Thyroid gland (tissue), 4 donors: ENCODE measurements at regions not wholly inside any gene's neighbourhood (a gene's known extent, or its start where the extent isn't known, plus 50 kb on each side); places are given as distances from the start of the nearest gene placed in this dataset.

ENCODE experiments used
- DNase-seq, 2 donors: peaks; one replicate each; pipeline ENCODE4 v3.0.0-alpha.2; 2019
- H3K27ac ChIP-seq, 3 donors: fragments of 200-600 bp; sonication (generic); 1 replicate in 2 of 3; 2 replicates in 1 of 3; pipeline ENCODE4 v1.5.1; 2016 to 2019; ENCODE audit warnings: mild to moderate bottlenecking in 1 of 3, moderate library complexity in 1 of 3
- H3K27me3 ChIP-seq: fragments of 200-600 bp; sonication (generic); one replicate; pipeline ENCODE4 v1.5.1; 2019
- H3K36me3 ChIP-seq, 2 donors: fragments of 200-600 bp; sonication (generic); one replicate each; pipeline ENCODE4 v1.5.1; 2016 to 2019
- H3K4me1 ChIP-seq, 2 donors: fragments of 200-600 bp; sonication (generic); one replicate each; pipeline ENCODE4 v1.5.1; 2017 to 2019
- H3K4me3 ChIP-seq, 3 donors: fragments of 200-600 bp; sonication (generic); replicated peaks in 1 of 3; 1 replicate in 2 of 3; 2 replicates in 1 of 3; pipeline ENCODE4 v1.5.1; 2016; ENCODE audit warnings: mild to moderate bottlenecking in 1 of 3
- H3K9me3 ChIP-seq: fragments of 200-600 bp; sonication (generic); one replicate; pipeline ENCODE4 v1.5.1; 2017
- POLR2A ChIP-seq, 2 donors: fragments of 450-650 bp; IDR thresholded peaks; one replicate each; pipeline ENCODE4 v1.6.1; 2017; ENCODE audit warnings: antibody characterized with exemption in 2 of 2, mild to moderate bottlenecking in 2 of 2, moderate library complexity in 1 of 2
- WGBS, 2 donors: methylation state at CpG; one replicate each; pipeline ENCODE4 v1.1.5; 2017; 5-methylcytosine and 5-hydroxymethylcytosine counted together
- intact Hi-C: fragments of 100-400 bp; cut with DNase I; formaldehyde crosslinking; loops from one replicate; pipeline ENCODE4 v1.15.1; 2023
- TF ChIP-seq, protein P1 (sequence below), 6 experiments: fragments of 200-600 bp in 3 of 6; fragments of 450-650 bp in 3 of 6; sonication (generic) in 3 of 6; IDR thresholded peaks; one replicate each; pipeline ENCODE4 v1.5.1; 2016 to 2019; ENCODE audit warnings: antibody characterized with exemption in 6 of 6, mild to moderate bottlenecking in 2 of 6, inconsistent platforms in 1 of 6, moderate library complexity in 1 of 6

DNA sequence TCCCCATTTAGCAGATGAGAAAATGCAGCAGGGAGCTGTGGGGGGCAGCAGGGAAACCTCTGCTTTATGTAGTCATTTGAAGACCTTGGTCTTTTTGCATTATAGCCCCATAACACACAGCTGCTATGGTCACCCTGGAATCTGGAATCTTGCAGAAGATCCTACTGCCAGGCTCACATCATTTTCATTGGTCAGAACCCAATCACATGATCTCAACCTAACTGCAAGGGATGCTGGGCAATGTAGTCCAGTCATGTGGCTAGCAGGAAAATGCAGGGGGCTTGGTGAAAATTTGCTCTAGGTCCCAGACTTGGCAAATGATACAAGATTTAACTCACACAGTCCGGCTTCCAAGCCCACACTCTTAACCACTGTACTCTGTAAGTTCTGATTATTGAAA lies 1028.7 kb downstream of the AACS start:
- no peaks in the 10 kb centered on the region for H3K4me1 ChIP-seq
- H3K27ac ChIP-seq: no peak overlapping the region
- H3K27me3 ChIP-seq: no peaks in the 10 kb centered on the region
- intact Hi-C loops: no loop called here
- H3K9me3 ChIP-seq: no peaks in the 10 kb centered on the region
- H3K36me3 ChIP-seq: no peaks in the 10 kb centered on the region
- TF ChIP-seq POLR2A (IDR thresholded peaks at IDR 0.05): no peak
- TF ChIP-seq, protein P1, sequence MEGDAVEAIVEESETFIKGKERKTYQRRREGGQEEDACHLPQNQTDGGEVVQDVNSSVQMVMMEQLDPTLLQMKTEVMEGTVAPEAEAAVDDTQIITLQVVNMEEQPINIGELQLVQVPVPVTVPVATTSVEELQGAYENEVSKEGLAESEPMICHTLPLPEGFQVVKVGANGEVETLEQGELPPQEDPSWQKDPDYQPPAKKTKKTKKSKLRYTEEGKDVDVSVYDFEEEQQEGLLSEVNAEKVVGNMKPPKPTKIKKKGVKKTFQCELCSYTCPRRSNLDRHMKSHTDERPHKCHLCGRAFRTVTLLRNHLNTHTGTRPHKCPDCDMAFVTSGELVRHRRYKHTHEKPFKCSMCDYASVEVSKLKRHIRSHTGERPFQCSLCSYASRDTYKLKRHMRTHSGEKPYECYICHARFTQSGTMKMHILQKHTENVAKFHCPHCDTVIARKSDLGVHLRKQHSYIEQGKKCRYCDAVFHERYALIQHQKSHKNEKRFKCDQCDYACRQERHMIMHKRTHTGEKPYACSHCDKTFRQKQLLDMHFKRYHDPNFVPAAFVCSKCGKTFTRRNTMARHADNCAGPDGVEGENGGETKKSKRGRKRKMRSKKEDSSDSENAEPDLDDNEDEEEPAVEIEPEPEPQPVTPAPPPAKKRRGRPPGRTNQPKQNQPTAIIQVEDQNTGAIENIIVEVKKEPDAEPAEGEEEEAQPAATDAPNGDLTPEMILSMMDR (IDR thresholded peaks at IDR 0.05): no peak
- no peak for DNase-seq
- 88 to 89% methylated on average over 1 of the region's 1 CpG for WGBS, 2 donors
- no peak overlapping the region for H3K4me3 ChIP-seq

- Histone ChIP-seq H3K4me3 (no peak overlapping the region), H3K27me3 (no peaks in the 10 kb centered on the region), H3K4me1 (no peaks in the 10 kb centered on the region), H3K9me3 (no peaks in the 10 kb centered on the region), H3K27ac (no peak overlapping the region), H3K36me3 (no peaks in the 10 kb centered on the region)
- DNase-seq: no peak
- intact Hi-C loops: no loop called here
- 85 to 89% methylated on average over 3 of the region's 3 CpGs for WGBS, 2 donors
- TF ChIP-seq POLR2A (IDR thresholded peaks at IDR 0.05): no peak
- TF ChIP-seq, protein P1 (IDR thresholded peaks at IDR 0.05): no peak
Measured at GRCh38 chr12:126095748-126096510, 1030.7 kb downstream of the AACS start.

GRCh38 chr12:126106706-126107105 lies 1041.5 kb downstream of the AACS start:
- Histone ChIP-seq H3K36me3 (no peaks in the 10 kb centered on the region), H3K9me3 (no peaks in the 10 kb centered on the region), H3K4me1 (no peaks in the 10 kb centered on the region), H3K4me3 (no peak overlapping the region), H3K27ac (no peak overlapping the region), H3K27me3 (no peaks in the 10 kb centered on the region)
- 69 to 87% methylated on average over 4 of the region's 4 CpGs for WGBS, 2 donors
- intact Hi-C loops: no loop called here
- TF ChIP-seq, protein P1 (IDR thresholded peaks at IDR 0.05): no peak
- no peak for TF ChIP-seq POLR2A (IDR thresholded peaks at IDR 0.05)
- no peak for DNase-seq

DNA sequence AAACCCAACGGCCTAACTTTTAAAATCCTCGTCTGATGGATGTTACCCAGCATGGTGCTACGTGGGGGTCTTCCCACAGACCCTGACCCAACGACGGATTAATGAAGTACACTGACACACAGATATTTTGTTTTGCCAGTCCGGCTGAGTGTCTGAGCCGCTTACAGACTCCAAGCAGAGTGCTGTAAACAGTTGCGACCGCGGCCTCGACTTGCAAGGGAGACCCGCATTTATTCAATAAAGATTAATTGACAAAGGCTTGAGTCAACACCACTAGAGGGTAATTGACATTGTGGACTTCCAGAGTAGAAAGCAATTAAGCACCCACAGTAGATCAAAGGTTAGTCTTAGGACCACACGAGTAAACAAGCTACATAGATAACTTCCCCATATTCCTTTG lies 1042.4 kb downstream of the AACS start:
- 41 to 42% methylated on average over 13 of the region's 13 CpGs for WGBS, 2 donors
- Histone ChIP-seq H3K9me3 (no peaks in the 10 kb centered on the region), H3K27me3 (no peaks in the 10 kb centered on the region), H3K4me1 (no peaks in the 10 kb centered on the region), H3K36me3 (no peaks in the 10 kb centered on the region), H3K27ac (no peak overlapping the region), H3K4me3 (no peak overlapping the region)
- intact Hi-C loops: no loop called here
- TF ChIP-seq, protein P1 (IDR thresholded peaks at IDR 0.05): no peak
- no peak for TF ChIP-seq POLR2A (IDR thresholded peaks at IDR 0.05)
- DNase-seq: no peak

- H3K36me3 ChIP-seq: no peaks in the 10 kb centered on the region
- DNase-seq: no peak
- intact Hi-C loops: no loop called here
- WGBS, 2 donors: 7 to 30% methylated on average over 3 of the region's 3 CpGs
- H3K27me3 ChIP-seq: no peaks in the 10 kb centered on the region
- no peak overlapping the region for H3K27ac ChIP-seq
- no peak for TF ChIP-seq POLR2A (IDR thresholded peaks at IDR 0.05)
- TF ChIP-seq, protein P1 (IDR thresholded peaks at IDR 0.05): no peak
- no peak overlapping the region for H3K4me3 ChIP-seq
- no peaks in the 10 kb centered on the region for H3K4me1 ChIP-seq
- no peaks in the 10 kb centered on the region for H3K9me3 ChIP-seq
Measured at GRCh38 chr12:126108247-126108646, 1043.0 kb downstream of the AACS start.
